Stimulated activated CD8-positive, alpha-beta memory T cell treated with anti-CD3 and anti-CD28 coated beads, Interleukin-7, amount 100 ng/mL, for 1 hour (primary cell): ENCODE measurements at regions not wholly inside any gene's neighbourhood (a gene's known extent, or its start where the extent isn't known, plus 50 kb on each side); places are given as distances from the start of the nearest gene placed in this dataset.

Experiments
- DNase-seq, 2 donors: peaks; one replicate each; pipeline ENCODE4 v3.0.0-alpha.2; 2020; ENCODE audit warnings: low read depth in 2 of 2

DNA sequence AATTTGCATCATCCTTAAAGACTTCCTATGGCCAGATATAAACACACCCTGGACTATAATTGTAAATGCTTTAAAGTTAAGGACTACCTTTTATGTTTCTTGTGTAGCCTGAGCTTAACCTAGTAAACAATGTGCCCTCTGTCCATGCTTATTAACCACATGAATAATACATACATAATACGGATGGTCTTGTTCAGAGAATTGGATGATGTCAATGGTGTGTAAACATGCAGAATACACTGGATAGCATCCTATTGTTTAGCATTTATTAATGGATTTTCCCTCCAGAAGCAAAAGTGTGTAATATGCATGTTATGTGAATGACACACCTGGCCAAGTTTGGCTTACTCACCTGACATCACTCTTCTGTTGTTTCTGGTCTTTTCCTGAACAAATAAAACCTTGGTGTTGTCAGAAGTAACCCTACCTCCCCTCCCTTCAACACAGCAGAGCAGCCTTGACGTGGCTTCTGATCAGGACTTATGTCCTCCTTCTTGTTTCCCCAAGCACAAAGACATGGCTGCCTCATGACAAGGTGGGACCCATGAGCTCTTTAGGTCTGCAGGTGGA, 517.9 kb downstream of the MTRR start:
- DNase-seq = no peak

DNA sequence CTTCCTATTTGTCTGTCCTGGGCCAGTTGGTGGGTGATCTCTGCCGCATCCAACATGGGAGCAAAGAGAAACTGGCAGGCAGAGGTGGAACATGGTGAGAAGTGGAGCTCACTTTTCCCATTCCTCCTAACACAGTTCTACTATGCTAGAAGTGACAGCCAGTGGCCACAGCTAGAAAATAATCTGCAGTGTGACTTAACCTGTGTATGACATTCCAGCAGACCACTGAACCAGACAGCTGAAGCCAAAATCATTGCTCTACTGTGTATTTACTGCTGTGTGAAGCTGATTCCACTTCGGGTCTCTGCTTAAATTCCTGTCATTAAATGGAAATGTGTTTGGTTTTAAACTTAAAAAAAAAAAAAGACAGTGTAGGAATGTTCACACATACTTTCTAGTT, 523.0 kb downstream of the MTRR start:
- DNase-seq = no peak

DNA sequence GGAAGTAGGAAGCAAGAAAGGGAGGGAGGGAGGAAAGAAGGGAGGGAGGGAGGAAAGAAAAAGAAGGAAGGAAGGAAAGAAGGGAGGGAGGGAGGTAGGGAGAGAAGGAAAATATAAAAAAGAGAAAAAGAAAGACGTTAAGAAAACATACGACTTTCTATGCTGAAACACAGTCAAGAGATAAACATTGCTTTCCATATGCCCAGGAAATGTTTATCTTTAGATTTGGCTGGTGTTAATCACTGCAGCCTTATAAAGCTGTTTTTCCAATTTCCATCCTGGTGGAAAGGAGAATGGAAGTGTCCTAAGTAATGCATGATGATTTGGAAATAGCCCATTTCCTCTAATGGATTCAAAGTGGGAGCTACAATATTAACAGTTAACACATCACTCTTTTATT, 524.3 kb downstream of the MTRR start:
- DNase-seq = no peak

DNA sequence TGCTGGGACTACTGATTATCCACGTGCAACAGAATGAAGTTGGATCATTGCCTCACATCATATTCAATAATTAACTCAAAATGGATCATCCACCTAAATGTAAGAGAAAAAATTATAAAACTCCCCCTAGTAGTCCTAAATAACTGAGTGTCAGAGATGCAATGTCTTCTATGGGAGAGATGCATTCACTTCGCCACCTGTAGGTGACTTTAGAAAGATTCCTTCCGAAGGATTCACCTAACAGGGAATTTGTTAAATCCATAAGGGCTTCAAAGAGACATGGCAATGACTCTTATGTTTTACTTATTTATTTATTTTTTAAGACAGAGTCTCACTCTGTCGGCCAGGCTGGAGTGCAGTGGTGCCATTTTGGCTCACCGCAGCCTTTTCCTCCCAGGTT, 526.0 kb downstream of the MTRR start:
- no peak for DNase-seq

DNA sequence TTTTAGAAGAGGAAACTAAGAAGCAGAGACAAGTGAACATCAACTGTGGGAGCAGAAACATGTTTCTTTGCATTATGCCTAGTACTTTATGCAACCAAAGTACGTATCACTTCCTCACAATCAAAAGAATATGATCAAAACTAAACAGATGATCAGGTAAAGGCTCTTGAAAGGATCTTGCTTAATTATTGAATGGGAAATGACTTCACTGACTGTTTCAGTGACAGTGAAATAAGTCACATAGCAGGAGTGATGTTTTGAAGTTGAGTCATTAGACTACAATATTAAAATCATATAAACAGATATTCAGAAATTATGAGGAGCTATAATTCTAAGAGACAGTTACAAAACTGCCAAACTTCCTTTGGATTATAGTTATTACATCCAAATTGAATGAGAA, 527.3 kb downstream of the MTRR start:
- DNase-seq = no peak

GRCh38 chr5:8396756-8397155, 527.8 kb downstream of the MTRR start:
- no peak for DNase-seq

DNA sequence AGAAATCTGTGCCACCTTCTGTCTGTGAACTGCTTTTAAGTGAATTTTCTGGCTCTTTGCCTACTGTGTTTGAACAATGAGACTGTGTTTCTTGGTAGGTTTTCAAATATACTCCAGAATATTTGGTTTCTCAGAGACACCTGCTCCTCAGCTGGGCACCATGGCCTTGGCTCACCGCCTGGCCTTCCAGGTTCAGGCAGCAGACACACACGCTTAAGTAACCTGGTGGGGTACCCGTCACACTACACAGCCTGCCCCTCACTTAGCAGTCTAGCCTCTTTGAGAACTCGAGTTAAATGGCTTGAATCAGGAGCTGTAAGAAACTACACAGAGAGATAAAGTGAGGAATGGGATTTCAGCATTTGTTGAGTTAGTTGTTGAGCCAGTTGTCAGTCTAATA, 530.5 kb downstream of the MTRR start:
- no peak for DNase-seq

DNA sequence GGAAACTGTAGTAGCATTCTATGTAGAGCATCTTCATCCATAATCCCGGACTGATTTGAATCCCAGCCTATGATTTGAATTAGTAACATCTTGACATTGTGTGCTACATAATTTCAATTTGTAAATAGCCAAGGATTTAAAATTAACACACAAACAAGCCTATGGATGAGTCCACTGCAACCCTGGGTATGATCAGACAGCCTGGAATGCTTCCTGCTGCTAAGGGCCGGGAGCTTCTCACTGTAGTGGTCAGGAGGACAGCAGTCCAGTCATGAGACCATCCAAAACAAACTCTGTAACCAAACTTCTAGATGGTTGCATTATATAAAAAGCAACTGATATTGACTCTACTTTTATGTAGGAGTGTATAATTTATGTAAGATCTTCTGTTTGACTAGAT, 539.3 kb downstream of the MTRR start:
- DNase-seq = no peak

DNA sequence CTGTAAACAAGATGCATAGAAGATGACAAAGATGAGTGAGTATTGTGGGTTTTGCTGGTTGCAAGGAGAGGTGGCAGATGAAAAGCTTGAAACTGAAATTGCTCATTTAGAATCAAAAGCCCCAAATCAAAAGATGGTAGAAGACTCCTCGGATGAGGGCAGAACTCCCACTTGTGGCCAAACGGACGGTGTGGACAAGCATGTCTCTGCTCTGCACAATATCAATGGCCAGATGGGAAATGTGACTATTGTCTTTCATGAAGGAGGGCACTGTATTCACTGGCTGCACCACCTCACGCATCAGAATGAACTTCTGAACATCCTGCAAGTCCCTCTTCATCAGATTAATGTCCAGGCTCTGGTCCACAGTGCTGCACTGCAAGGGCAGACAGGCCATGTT, 541.7 kb downstream of the MTRR start:
- DNase-seq = no peak

DNA sequence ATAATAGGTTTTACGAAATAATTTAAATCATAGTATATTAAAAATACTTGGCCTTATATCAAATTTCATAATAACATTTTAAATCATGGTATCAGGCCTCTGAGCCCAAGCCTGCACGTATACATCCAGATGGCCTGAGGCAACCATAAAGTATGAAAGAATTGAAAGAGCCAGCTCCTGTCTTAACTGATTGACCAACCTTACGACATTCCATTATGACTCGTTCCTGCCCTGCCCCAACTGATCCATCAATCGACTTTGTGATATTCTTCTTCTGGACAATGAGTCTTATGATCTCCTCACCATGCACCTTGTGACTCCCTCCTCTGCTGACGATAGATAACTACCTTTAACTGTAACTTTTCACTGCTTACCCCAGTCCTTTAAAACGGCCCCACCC, 545.0 kb downstream of the MTRR start:
- DNase-seq = no peak

DNA sequence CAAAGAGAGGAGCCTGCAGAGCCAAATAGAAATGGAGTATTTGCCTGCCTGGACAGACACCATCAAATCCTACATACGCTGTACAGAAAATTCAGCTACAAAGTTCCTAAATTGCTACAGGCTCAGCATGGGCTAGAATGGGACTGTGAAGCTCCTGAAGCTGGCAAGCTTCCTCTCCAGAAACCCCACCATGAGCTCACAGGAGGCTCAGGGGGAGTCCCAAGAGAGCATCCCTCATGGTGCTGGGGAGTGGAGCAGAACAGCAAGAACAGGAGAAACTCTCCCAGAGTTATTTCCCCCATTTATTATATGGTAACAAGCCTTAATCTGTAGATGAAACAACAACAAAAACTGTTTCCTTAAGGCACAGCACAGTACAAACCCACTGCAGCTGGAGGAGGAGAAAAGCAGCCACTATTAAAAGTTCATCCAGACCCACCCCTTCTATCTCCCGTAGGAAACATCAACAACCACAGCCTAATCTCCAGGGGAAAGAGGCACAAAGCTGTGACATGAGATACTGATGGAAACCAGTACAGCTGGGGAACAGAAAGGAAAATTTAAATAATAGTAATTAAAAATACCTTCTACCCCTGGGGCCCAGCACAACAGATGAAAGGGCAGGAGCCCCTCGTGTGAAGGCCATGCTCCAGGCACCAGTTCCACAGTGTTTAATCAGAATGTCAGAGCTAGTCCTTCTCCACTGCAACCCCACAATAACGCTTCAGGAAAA, 548.5 kb downstream of the MTRR start:
- no peak for DNase-seq

DNA sequence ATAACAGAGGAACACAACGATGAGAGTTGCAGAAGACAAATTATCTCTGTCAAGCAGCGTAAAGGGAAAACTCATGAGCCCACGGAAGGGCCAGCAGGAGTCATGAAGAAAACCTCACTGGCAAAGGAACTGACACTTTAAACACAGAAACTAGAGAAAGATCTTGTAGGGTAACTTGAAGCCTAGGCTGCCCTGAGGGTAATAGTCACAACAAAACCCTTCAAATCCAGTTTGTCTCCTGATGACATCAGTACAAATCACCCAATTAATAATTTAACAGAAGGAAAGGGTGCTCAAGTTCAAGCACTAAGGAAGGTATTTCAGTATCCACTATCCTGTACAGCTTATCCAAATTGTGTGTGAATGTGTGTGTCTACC, 549.1 kb downstream of the MTRR start:
- no peak for DNase-seq

DNA sequence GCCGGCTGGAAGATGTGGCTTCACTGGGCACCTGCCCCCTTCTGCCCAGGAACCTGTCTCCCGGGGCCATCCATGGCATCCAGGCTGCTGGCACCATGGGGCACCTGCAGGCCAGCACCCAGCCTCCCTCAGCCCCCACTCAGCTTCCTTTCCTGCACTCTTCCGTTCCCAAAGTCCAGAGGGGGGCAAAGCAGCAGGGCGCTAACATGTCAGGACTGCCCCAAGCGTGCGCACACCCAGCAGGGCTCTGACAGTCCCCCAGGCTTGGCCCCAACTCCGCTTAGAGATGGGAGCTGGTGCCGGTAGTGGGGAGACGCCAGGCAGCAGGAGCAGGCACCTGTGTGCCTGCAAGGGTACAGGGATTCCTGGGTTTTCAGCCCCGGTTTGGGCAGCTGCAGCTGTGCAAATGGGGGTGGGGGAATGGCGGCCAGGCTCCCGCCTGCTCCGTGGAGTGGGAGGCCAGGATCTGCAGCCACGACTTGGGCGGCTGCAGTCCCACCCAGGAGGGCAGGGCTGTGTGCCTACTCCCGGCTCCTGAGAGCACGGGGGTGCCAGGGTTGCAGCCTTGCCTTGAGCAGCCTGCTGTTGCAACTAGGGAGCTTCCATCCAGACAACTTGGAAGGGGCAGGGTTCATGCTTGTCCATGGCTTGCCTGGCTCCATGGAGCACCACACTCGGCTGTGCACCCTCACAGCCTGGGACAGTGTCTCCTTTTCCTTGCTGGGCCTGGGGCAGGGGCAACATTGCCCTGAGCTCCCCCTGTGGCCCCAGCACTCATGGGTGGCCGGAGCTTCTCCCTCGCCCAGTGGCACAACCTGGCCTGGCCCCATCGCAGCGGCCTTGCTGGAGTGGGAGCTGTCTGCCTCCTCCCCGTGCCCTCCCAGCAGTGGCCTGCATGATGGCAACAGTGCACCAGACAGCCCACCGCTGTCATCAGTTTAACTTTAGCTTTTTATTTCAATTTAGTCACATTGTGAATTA, 561.1 kb downstream of the MTRR start:
- no peak for DNase-seq

- DNase-seq = no peak
These were observed 565.6 kb downstream of the MTRR start for GRCh38 chr5:8434501-8434900.

GRCh38 chr5:8436924-8437323, 568.0 kb downstream of the MTRR start:
- no peak for DNase-seq

DNA sequence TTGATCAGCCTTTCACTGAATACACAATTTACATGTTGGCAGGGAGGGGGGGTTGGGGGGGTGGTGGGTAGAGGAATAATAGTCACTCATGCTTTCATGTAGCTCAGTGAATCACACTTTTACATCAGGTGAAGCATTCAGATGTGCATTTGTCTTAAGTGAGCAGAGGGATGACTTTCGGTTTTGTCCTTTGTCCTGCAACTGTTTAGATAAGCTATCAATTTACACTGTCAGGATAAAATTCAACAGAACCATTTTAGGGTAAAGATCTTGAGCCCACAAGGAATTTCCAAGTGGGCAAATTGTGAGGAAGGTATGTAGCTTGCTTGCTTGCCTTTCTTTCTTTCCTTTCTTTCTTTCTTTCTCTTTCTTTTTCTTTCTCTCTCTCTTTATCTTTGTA, 576.2 kb downstream of the MTRR start:
- no peak for DNase-seq

- DNase-seq = no peak
These were observed 577.2 kb downstream of the MTRR start for GRCh38 chr5:8446179-8446578.

GRCh38 chr5:8456846-8457186, 587.9 kb downstream of the MTRR start:
- no peak for DNase-seq

- DNase-seq = peak; percentile 56 to 70
These were observed 588.5 kb downstream of the MTRR start for GRCh38 chr5:8457187-8458037.

DNA sequence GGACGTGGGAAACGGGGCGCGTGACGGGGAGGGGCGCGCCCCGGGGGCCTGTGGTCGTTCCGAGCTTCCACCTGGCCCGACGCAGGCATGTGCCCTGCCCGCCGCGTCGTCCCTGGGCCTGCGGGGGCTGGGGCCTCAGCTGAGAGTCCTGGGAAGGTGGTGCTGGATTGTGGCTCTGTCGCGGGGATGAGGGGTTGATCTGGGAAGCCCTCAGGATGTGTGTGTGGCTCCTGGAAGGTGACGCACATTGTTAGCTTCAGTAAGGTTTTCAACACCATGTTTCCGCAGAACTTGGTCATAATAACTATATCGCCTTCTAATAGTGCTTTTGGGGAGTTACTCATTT, 589.1 kb downstream of the MTRR start:
- DNase-seq = no peak

- no peak for DNase-seq
These were observed 592.6 kb downstream of the MTRR start for GRCh38 chr5:8461543-8461942.

- no peak for DNase-seq
These were observed 593.6 kb downstream of the MTRR start for GRCh38 chr5:8462565-8462964.
